Stimulated activated naive CD8-positive, alpha-beta T cell treated with anti-CD3 and anti-CD28 coated beads, Interleukin-15, amount 100 ng/mL, for 72 hours (primary cell): ENCODE measurements at regions not wholly inside any gene's neighbourhood (a gene's known extent, or its start where the extent isn't known, plus 50 kb on each side); places are given as distances from the start of the nearest gene placed in this dataset.

Experiments used
- ATAC-seq: fragments of 150-1000 bp; cut with Tn5 transposase; 2 replicates; pipeline ENCODE4 v1.10.0; 2021; ENCODE audit warnings: mild to moderate bottlenecking, moderate library complexity
- DNase-seq, 2 donors: peaks; one replicate each; pipeline ENCODE4 v3.0.0; 2021 to 2022
- H3K27ac Mint-ChIP-seq, 2 donors: one replicate each; pipeline ENCODE4 v1.8.0; 2022; ENCODE audit warnings: mild to moderate bottlenecking in 2 of 2, mixed read lengths in 2 of 2, moderate library complexity in 2 of 2
- H3K27me3 Mint-ChIP-seq: one replicate; pipeline ENCODE4 v1.8.0; 2022; ENCODE audit warnings: mixed read lengths
- H3K4me1 Mint-ChIP-seq: one replicate; pipeline ENCODE4 v1.8.0; 2022; ENCODE audit warnings: mild to moderate bottlenecking, mixed read lengths
- H3K4me3 Mint-ChIP-seq, 2 donors: one replicate each; pipeline ENCODE4 v1.8.0; 2022; ENCODE audit warnings: mild to moderate bottlenecking in 2 of 2, mixed read lengths in 2 of 2, moderate library complexity in 1 of 2
- H3K9me3 Mint-ChIP-seq, 2 donors: one replicate each; pipeline ENCODE4 v1.8.0; 2022; ENCODE audit warnings: mixed read lengths in 2 of 2

DNA sequence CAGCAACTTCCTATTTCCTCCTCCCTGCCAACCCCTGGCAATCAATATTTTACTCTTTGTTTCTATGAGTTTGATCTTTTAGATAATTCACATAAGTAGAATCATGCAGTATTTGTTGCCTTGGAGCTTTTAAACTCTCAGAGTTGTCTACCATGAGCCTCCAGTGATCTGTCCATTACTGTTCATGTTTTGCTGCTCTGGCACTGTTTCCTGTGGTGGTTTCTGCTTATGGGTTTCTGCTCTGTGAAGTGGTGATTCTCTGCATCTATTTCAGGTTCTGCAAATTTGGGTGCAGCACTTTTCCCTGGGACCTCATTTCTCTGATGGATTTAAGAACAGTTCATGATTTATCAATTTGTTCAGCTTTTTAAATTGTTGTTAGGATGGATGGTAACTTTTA is 908.1 kb upstream of the FANCL start:
- Mint-ChIP-seq H3K4me1 (peaks cover 6% of the 10 kb centered on the region), H3K27ac (peak overlapping the region in 1 of 2 donors; percentile 54), H3K9me3 (no peaks in the 10 kb centered on the region), H3K27me3 (no peaks in the 10 kb centered on the region), H3K4me3 (no peak overlapping the region)
- no peak for ATAC-seq
- no peak for DNase-seq

DNA sequence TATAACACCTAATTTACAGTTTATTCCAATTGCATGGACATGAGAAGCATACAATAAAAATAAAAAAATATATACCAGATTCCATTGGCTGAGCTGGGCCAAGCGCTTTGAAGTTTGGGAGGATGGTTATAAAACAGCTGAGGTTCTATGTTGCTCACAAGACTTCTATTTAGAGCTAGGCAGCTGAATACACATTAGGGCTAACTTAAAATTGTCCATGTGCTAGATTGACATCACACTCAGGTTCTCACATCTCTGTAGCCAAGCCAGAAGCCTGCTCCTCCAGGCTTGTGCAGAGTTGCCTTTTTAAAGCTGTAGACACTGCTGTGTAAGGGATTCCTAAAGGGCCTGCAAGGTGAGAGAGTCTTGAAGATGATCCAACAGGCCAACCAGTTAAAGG is 871.1 kb upstream of the FANCL start:
- H3K27me3 Mint-ChIP-seq, result no peaks in the 10 kb centered on the region
- DNase-seq (no peak), ATAC-seq (no peak)
- no peaks in the 10 kb centered on the region for H3K9me3 Mint-ChIP-seq
- H3K4me1 Mint-ChIP-seq, result no peaks in the 10 kb centered on the region
- H3K27ac Mint-ChIP-seq, result no peak overlapping the region
- no peak overlapping the region for H3K4me3 Mint-ChIP-seq

DNA sequence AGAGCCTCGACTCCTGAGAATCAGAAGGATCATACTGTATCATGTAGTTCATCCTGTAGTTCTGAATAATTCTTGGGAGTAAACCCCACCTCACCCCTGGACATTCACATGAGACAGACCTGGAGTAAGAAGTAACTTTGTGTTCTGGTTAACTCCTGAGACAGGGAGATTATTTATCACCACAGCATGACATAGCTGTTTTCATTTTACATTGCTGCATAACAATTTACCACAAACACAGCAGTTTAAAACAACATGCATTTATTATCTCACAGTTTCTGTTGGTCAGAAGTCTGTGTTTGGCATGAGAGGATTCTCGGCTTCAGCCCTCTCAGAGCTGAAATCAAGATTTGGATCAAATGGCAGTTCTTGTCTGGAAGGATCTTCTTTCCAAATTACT is 855.8 kb upstream of the FANCL start:
- DNase-seq (no peak), ATAC-seq (no peak)
- no peaks in the 10 kb centered on the region for H3K4me1 Mint-ChIP-seq
- H3K27ac Mint-ChIP-seq, result no peak overlapping the region
- H3K4me3 Mint-ChIP-seq, result no peak overlapping the region
- H3K9me3 Mint-ChIP-seq, result peaks cover 26 to 32% of the 10 kb centered on the region in 2 donors
- no peaks in the 10 kb centered on the region for H3K27me3 Mint-ChIP-seq

DNA sequence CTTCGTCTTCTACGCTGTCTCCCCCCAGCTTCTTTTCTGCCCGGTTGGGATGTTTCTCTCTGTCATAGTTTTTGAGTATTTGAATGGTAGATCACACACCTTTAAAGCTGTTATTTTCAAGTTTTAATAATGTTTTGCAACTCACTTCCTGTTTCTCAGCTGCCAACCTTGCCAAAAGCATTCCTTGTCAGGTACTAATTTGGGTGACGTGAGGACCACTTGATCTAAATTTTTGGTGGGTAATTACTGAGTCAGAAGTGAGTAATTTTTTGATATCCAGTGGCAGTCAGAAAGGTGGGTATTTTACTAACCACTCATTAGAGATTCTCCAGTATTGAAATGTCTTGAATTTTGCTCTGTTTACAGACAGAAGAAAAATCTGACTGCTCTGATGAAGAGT is 852.4 kb upstream of the FANCL start:
- H3K4me3 Mint-ChIP-seq, result no peak overlapping the region
- peaks cover 14 to 19% of the 10 kb centered on the region in 2 donors for H3K9me3 Mint-ChIP-seq
- H3K27me3 Mint-ChIP-seq, result no peaks in the 10 kb centered on the region
- DNase-seq (no peak), ATAC-seq (no peak)
- no peaks in the 10 kb centered on the region for H3K4me1 Mint-ChIP-seq
- no peak overlapping the region for H3K27ac Mint-ChIP-seq

DNA sequence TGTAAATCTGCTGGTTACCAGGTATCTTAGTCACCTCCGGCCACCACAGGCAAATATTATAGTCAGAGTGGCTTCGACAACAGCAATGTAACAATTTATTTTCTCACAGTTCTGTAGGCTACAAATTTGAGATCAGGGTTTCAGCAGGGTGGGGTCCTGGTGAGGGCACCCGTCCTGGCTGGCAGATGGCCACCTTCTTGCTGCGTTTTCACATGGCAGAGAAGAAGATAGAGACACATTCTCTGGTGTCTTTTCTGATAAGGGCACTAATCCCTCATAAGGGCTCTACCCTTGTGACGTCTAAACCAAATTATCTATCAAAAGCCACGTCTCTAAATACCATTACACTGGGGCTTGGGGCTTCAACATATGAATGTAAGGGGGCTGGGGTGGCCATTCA is 843.2 kb upstream of the FANCL start:
- no peaks in the 10 kb centered on the region for H3K27me3 Mint-ChIP-seq
- H3K9me3 Mint-ChIP-seq, result no peaks in the 10 kb centered on the region
- ATAC-seq (no peak), DNase-seq (no peak)
- no peak overlapping the region for H3K27ac Mint-ChIP-seq
- H3K4me1 Mint-ChIP-seq, result no peaks in the 10 kb centered on the region
- no peak overlapping the region for H3K4me3 Mint-ChIP-seq

DNA sequence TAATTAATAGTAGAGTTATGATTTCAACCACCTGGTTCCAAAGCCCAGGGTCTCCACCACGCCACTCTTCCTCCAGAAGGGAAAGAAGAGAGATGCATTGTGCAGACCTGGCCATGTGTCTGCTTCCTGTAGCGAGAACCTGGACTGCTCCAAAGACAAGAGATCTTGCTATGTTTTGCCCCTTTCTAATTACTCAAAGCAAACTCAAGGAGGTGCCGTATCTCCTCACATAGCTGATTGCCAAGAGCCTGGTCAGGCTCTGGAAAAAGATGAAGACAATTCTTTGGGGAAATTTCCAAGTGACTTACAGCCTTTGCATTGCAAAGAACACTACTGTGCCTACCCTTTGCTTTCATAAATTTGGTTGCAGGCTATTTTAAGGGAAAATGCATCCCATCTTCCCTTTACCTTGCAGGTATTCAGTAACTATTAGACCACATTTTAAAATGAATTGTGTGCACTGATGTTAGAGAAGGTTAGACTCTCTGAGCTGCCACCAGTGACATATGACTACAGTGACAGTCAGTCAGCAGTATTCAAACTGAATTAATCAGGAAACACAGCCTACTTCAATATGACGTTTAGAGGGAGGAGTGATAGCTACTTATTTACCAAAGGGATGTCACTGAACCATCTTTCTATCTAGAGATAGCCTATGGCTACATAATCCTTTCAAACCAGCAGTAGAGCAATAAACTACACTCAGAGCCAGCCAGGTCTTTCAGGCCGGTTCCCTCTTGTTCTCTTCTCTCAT is 842.1 kb upstream of the FANCL start:
- H3K27ac Mint-ChIP-seq, result no peak overlapping the region
- no peaks in the 10 kb centered on the region for H3K27me3 Mint-ChIP-seq
- no peaks in the 10 kb centered on the region for H3K9me3 Mint-ChIP-seq
- ATAC-seq, result no peak
- no peaks in the 10 kb centered on the region for H3K4me1 Mint-ChIP-seq
- no peak overlapping the region for H3K4me3 Mint-ChIP-seq
- no peak for DNase-seq

DNA sequence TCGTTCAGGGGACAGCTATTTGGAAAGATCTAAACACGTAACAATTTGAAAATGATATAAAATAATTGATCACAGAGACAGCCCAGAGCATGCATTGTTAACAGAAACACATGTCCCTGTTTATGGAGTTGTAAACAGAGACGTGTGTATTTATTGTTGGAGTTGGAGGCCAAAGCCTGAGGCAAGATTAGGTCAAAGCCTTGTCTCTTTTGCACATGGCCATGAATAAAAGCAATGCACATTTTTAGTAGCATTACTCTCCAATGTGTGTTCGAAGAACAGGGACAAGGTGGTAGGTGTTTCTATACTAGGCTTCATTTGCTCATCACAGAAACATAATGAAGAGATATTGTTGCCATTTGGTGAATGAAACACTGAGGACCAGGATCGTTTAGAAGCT is 841.5 kb upstream of the FANCL start:
- no peak for DNase-seq
- no peak for ATAC-seq
- H3K27ac Mint-ChIP-seq, result no peak overlapping the region

DNA sequence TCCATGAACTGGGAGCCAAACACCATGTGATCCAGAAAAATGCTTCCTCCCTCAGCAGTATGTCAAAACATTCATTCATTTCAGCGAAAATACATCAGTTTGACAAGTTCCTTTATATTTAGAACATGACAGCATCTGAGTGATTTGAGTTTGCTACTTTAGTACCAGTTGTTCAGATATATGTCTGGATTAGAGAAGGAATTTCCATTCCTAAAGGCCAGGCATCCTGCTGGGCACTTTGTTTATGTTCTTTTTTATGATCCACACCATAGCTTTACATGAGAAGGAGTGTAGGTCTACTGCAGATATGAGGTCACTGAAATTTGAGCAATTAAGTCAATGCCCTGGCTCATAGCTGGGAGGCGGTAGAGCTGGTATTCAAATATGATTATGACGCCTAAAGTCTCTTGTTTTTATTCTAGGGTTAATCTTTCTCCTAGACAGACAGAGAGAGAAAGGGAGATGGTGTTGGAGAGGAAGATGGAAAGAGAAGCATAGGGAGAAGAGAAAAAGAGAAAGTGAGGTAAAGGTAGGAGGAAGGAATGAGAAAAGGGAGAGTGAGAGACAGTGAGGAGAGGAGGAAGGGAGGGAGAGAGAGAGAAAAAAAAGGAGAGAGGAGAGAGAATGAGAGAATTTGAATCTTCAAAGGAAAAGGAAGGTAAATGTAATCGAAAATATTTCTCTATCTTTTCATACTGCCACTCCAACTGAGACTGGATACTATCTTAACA is 839.5 kb upstream of the FANCL start:
- no peak overlapping the region for H3K4me3 Mint-ChIP-seq
- no peak for DNase-seq
- no peaks in the 10 kb centered on the region for H3K27me3 Mint-ChIP-seq
- no peak for ATAC-seq
- no peaks in the 10 kb centered on the region for H3K4me1 Mint-ChIP-seq
- no peaks in the 10 kb centered on the region for H3K9me3 Mint-ChIP-seq
- peak overlapping the region in 1 of 2 donors; percentile 57 for H3K27ac Mint-ChIP-seq

More for the DNA sequence above, 841.5 kb upstream of the FANCL start:
- H3K27me3 Mint-ChIP-seq, result no peaks in the 10 kb centered on the region
- no peaks in the 10 kb centered on the region for H3K9me3 Mint-ChIP-seq
- H3K4me1 Mint-ChIP-seq, result no peaks in the 10 kb centered on the region
- no peak overlapping the region for H3K4me3 Mint-ChIP-seq

DNA sequence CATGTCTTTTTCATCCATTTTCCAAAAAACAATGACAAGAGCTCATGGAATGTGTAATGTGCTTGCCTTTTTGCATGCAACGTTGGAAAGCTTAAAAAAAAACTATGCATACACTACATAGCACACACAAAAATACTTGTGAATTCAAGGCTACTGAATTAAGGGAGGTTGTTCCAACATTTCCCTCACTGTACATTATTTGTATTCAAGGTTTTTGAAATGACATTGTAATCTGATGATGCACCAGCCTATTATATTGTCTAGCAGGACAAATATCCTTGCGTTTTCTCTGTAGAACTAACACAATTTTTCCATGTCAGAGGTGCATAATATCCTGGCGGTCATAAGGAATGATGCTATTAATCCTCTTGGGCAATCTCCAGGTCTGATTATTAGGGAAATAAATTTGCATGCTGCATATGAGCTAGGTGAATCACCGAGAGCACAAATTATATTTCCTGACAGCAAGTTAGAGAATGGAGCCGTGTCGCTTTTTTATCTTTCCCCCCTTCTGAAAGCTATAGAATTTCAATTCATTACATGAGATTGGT is 836.9 kb upstream of the FANCL start:
- Mint-ChIP-seq H3K4me3 (no peak overlapping the region), H3K9me3 (no peaks in the 10 kb centered on the region), H3K4me1 (no peaks in the 10 kb centered on the region), H3K27me3 (no peaks in the 10 kb centered on the region), H3K27ac (no peak overlapping the region)
- DNase-seq (no peak), ATAC-seq (no peak)

DNA sequence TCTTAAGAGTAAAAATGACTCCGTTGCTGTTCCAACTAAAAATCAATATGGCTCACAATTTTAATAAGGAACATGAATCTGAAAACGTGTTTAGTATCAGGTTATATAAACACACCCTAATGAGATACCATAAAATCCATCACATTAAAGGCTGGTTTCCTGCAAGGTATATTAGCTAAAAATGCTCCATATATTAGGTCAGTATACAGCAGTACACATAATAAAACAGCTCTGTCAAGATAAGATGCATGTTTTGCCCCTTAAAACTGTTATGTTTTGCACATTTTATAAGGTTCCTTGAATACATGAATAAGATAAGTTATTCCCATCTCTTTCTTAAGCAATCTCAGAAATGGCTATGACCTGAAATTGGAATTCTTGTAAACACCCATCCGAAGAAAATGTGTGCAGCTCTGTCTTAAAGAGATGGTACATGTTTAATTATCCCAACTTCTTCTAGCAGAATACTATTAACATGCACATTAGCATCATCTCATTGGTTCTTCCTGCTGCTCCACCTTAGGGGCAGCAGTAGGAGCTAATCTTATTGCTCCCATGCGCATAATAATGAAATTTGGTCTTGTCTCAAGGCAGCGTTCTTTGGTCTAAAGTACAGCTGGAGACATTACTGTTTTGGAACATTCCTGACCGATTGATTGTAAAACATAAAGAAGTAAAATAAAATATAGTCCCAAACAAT is 836.1 kb upstream of the FANCL start:
- DNase-seq, result no peak

DNA sequence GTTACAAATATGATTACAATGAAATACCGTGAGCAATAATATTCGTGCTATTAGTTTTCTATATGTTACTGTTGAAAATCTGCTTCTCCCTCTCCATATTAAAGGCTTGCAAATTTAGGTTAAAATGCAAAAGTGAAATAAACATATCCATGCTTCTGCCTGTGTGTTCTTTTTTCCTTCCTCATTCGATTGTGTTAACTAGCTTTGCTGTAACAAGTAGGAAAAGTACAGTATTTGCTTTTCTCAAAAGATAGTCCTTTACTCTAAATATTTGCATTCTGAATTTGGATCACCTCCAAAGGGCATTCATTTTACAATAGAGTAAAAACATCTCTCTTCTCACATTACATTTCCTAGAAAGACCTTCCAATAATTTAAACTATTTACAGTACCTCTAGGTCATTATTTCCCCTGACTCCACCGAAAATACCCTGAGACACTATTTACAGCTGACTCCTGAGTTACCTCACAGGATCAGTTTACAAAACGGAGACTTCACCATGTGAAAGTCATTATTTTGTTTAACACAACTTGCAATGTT is 835.0 kb upstream of the FANCL start:
- no peak for ATAC-seq
- Mint-ChIP-seq H3K9me3 (peaks cover 4 to 10% of the 10 kb centered on the region in 2 donors), H3K27me3 (no peaks in the 10 kb centered on the region), H3K27ac (no peak overlapping the region), H3K4me1 (no peaks in the 10 kb centered on the region), H3K4me3 (no peak overlapping the region)
- no peak for DNase-seq

More for the DNA sequence above, 836.1 kb upstream of the FANCL start:
- H3K27ac Mint-ChIP-seq, result no peak overlapping the region
- no peak overlapping the region for H3K4me3 Mint-ChIP-seq
- H3K9me3 Mint-ChIP-seq, result peaks cover 0 to 4% of the 10 kb centered on the region in 2 donors
- no peak for ATAC-seq
- no peaks in the 10 kb centered on the region for H3K4me1 Mint-ChIP-seq
- no peaks in the 10 kb centered on the region for H3K27me3 Mint-ChIP-seq

DNA sequence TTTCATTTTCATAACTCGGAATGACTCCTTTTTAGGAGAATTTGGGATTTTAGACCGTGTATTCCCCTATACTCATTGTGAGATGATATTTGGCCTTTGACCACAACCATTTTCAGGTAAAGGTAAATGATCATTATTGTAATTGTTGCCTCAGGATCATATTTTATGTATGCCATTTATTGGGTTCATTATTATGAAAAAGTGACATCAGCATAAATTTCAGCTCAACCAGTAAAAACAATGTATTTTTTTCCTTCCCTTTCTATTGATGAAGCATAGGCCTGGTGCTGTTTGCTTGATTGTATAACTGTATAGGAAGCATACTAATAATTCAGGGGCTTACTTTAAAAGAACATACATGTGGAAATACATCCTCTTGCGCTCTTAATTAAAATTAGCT is 832.9 kb upstream of the FANCL start:
- no peak overlapping the region for H3K27ac Mint-ChIP-seq
- H3K4me1 Mint-ChIP-seq, result no peaks in the 10 kb centered on the region

DNA sequence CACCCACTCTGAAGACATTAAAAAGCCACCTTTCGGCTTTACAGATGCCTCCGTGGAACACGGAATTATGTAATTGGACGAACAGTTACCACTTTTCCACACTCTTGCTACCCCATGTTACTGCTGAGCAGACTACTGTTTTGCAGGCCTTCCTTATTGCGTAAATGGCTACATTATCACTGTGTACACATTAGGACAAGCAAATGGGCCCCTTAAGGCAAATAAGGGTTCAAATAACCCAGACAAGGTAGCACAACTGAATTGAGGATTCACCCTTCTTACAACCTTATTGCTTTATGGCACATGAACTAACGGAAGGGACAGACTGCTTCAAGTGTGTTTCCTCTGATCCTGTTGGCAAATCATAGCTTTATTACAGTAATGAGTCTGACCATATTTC is 832.2 kb upstream of the FANCL start:
- Mint-ChIP-seq H3K9me3 (peaks cover 10 to 12% of the 10 kb centered on the region in 2 donors), H3K27me3 (no peaks in the 10 kb centered on the region), H3K4me1 (no peaks in the 10 kb centered on the region), H3K4me3 (no peak overlapping the region), H3K27ac (no peak overlapping the region)
- no peak for ATAC-seq
- DNase-seq, result no peak

More for the DNA sequence above, 832.9 kb upstream of the FANCL start:
- Mint-ChIP-seq H3K27me3 (no peaks in the 10 kb centered on the region), H3K9me3 (peaks cover 10 to 12% of the 10 kb centered on the region in 2 donors), H3K4me3 (no peak overlapping the region)
- no peak for DNase-seq
- no peak for ATAC-seq

DNA sequence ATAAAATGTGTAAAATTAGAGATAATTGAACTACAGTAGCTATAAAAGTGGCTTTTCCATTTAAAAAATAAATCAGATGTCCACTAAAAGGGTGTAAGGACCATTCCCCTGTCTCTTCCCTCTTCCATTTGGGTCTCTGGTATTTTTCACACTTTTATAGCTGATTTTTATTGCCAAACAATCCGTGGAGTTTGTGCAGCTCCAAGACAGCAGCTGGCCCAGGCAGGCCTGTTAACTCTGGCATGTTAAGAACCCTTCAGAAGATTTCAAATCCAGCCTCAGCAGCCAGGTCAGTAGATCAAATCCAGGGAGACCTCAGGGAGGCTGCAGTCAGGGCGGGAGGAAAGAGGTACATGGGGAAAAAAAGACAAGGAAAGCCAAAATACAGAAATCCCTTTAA is 827.1 kb upstream of the FANCL start:
- H3K27ac Mint-ChIP-seq, result no peak overlapping the region

DNA sequence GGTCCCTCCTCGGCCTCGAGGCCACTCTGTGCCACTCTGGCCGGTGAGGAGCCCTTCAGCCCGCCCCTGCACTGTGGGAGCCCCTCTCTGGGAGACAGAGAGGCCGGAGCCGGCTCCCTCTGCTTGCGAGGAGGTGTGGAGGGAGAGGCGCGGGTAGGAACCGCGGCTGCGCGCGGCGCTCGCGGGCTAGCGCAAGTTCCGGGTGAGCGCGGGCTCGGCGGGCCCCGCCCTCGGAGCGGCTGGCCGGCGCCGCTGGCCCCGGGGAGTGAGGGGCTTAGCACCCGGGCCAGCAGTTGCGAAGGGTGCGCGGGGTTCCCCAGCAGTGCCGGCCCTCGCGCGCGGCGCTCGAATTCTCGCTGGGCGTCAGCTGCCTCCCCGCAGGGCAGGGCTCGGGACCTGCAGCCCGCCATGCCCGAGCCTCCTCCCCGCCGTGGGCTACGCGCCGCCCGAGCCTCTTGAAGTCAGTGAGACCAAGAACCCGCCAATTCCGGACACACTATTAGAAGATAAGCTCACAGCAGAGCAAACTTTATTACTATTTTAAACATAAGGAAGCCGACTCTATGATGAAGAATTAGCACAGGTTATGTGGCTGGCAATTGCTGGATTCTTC is 825.8 kb upstream of the FANCL start:
- peaks cover 6 to 17% of the 10 kb centered on the region in 2 donors for H3K9me3 Mint-ChIP-seq
- H3K4me1 Mint-ChIP-seq, result no peaks in the 10 kb centered on the region
- ATAC-seq, result peak; percentile 46
- no peaks in the 10 kb centered on the region for H3K27me3 Mint-ChIP-seq
- H3K27ac Mint-ChIP-seq, result no peak overlapping the region
- no peak for DNase-seq
- no peak overlapping the region for H3K4me3 Mint-ChIP-seq

More for the DNA sequence above, 827.1 kb upstream of the FANCL start:
- Mint-ChIP-seq H3K27me3 (no peaks in the 10 kb centered on the region), H3K4me1 (no peaks in the 10 kb centered on the region), H3K9me3 (peaks cover 12 to 17% of the 10 kb centered on the region in 2 donors), H3K4me3 (no peak overlapping the region)
- DNase-seq (no peak), ATAC-seq (no peak)
